ENCODE measurements at regions not wholly inside any gene's neighbourhood (a gene's known extent, or its start where the extent isn't known, plus 50 kb on each side); places are given as distances from the start of the nearest gene placed in this dataset.

DNA sequence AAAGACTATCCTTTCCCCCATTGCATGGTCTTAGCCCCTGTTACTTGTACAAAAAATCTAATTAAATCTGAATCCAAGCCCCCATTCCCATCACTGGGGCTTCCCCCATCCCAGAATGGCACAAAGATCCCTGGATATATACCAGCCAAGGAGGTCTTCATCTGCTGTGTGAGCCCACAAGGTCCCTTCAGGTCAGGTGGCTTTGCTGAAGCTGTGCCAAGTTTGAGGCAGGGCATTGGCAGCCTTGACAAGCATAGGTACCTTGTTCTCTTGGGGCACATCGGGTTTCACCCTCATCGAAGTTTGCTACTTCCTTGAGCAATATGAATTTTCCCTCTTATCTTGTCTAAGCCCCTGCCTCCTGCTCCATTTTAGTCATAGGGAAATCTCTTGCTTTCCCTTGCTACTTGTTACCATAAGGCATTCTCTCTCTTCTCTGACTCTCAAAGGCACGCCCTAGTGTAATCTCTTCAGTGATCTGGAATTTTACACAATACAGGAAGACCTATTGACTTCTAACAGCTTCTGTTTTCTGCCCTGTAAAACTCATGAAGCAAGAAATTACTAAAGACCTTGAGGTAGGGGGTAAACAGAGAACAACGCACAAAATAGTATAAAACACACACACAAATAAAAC lies 71.4 kb upstream of the COG2 start:
- Mint-ChIP-seq H3K9me3 (ENCODE audit: unreplicated experiment) (no peaks in the 10 kb centered on the region), H3K27me3 (ENCODE audit: insufficient read depth, unreplicated experiment) (peaks cover 12% of the 10 kb centered on the region), H3K36me3 (ENCODE audit: insufficient read depth, unreplicated experiment) (no peaks in the 10 kb centered on the region), H3K4me1 (ENCODE audit: insufficient read depth, unreplicated experiment) (peaks cover 27% of the 10 kb centered on the region), H3K27ac (ENCODE audit: low read depth, unreplicated experiment) (no peak overlapping the region), H3K4me3 (ENCODE audit: unreplicated experiment) (no peak overlapping the region)
- CTCF ChIA-PET, result interaction anchor here (0.6 to 0.9 kb wide), 2 partner anchors 71 to 173 kb away, joined by 3 to 4 read pairs; no protein-coding TSS in a partner anchor
- DNase-seq (ENCODE audit: unreplicated experiment), result peak; percentile 32
- POLR2A ChIA-PET, result interaction anchor here (1.1 kb wide), 1 partner anchor 16 kb away, joined by 3 read pairs; no protein-coding TSS in a partner anchor
- intact Hi-C loops (cut with micrococcal nuclease), result no loop called here
- no TSS peak for BruUV-seq (replicated peaks)
- TF ChIP-seq CTCF (IDR thresholded peaks at IDR 0.05; ENCODE audit: unreplicated experiment), result no peak

DNA sequence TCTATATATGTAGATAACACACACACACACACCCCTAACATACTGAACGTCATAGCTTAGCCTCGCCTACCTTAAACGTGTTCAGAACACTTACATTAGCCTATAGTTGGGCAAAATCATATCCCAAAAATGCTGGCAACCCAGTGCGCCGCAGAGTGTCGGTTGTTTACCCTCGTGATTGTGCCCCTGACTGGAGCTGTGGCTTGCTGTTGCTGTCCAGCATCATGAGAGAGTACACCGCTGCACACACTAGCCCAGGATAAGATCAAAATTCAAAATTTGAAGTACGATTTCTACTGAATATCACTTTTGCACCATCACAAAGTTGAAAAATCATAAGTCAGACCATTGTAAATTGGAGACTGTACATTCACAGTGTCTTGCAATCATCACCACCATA lies 73.1 kb upstream of the COG2 start:
- POLR2A ChIA-PET, result no interaction called here

GRCh38 chr1:230568676-230569075 lies 73.6 kb upstream of the COG2 start:
- intact Hi-C loops (cut with micrococcal nuclease), result no loop called here
- CTCF ChIA-PET, result interaction anchor here (0.6 to 1.5 kb wide), 8 partner anchors 12 to 470 kb away, joined by 3 to 5 read pairs (median 3); no protein-coding TSS in a partner anchor
- no peak overlapping the region for H3K4me3 Mint-ChIP-seq (ENCODE audit: unreplicated experiment)
- H3K4me1 Mint-ChIP-seq (ENCODE audit: insufficient read depth, unreplicated experiment), result peaks cover 27% of the 10 kb centered on the region
- no peaks in the 10 kb centered on the region for H3K27me3 Mint-ChIP-seq (ENCODE audit: insufficient read depth, unreplicated experiment)
- TF ChIP-seq CTCF (IDR thresholded peaks at IDR 0.05; ENCODE audit: unreplicated experiment), result no peak
- BruUV-seq (replicated peaks), result no TSS peak
- H3K9me3 Mint-ChIP-seq (ENCODE audit: unreplicated experiment), result no peaks in the 10 kb centered on the region
- no peak for DNase-seq (ENCODE audit: unreplicated experiment)
- POLR2A ChIA-PET, result interaction anchor here (0.5 to 1.0 kb wide), 3 partner anchors 35 to 629 kb away, joined by 3 read pairs; no protein-coding TSS in a partner anchor
- no peaks in the 10 kb centered on the region for H3K36me3 Mint-ChIP-seq (ENCODE audit: insufficient read depth, unreplicated experiment)
- H3K27ac Mint-ChIP-seq (ENCODE audit: low read depth, unreplicated experiment), result no peak overlapping the region

More for the DNA sequence above, 73.1 kb upstream of the COG2 start:
- CTCF ChIA-PET, result interaction anchor here (0.6 to 1.5 kb wide), 7 partner anchors 12 to 470 kb away, joined by 3 to 5 read pairs (median 3); no protein-coding TSS in a partner anchor
- Mint-ChIP-seq H3K4me3 (ENCODE audit: unreplicated experiment) (no peak overlapping the region), H3K27ac (ENCODE audit: low read depth, unreplicated experiment) (no peak overlapping the region), H3K4me1 (ENCODE audit: insufficient read depth, unreplicated experiment) (peaks cover 27% of the 10 kb centered on the region), H3K36me3 (ENCODE audit: insufficient read depth, unreplicated experiment) (no peaks in the 10 kb centered on the region), H3K9me3 (ENCODE audit: unreplicated experiment) (no peaks in the 10 kb centered on the region), H3K27me3 (ENCODE audit: insufficient read depth, unreplicated experiment) (peaks cover 3% of the 10 kb centered on the region)
- no peak for DNase-seq (ENCODE audit: unreplicated experiment)
- intact Hi-C loops (cut with micrococcal nuclease), result no loop called here
- no peak for TF ChIP-seq CTCF (IDR thresholded peaks at IDR 0.05; ENCODE audit: unreplicated experiment)
- no TSS peak for BruUV-seq (replicated peaks)

DNA sequence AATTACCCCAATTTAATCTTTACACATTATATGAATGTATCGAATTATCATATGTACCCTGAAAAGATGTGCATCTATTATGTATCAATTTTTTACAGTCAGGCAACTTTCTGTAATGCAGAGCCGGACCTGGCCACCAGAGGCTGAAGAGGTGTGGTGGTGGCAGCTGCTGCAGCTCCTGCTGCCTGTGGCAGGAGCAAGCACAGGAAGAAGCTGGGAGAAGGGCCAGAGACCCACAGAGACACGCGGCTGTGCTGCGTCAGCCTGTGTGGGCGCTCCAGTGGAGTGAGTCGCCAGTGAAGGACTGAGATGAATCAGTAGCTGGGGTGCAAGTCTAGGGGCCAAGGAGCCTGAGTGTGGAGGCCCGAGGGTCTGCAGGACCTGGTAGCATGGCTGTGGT lies 74.3 kb upstream of the COG2 start:
- H3K27me3 Mint-ChIP-seq (ENCODE audit: insufficient read depth, unreplicated experiment), result no peaks in the 10 kb centered on the region
- no peaks in the 10 kb centered on the region for H3K9me3 Mint-ChIP-seq (ENCODE audit: unreplicated experiment)
- H3K4me3 Mint-ChIP-seq (ENCODE audit: unreplicated experiment), result no peak overlapping the region
- peak overlapping the region; percentile 50 for H3K27ac Mint-ChIP-seq (ENCODE audit: low read depth, unreplicated experiment)
- peak; percentile 37 for TF ChIP-seq CTCF (IDR thresholded peaks at IDR 0.05; ENCODE audit: unreplicated experiment)
- peak; percentile 70 for DNase-seq (ENCODE audit: unreplicated experiment)
- intact Hi-C loops (cut with micrococcal nuclease), result no loop called here
- ChIA-PET POLR2A (interaction anchor here (0.5 to 1.1 kb wide), 7 partner anchors 12 to 629 kb away, joined by 3 to 6 read pairs (median 3); no protein-coding TSS in a partner anchor), CTCF (interaction anchor here (0.6 to 1.5 kb wide), 8 partner anchors 12 to 471 kb away, joined by 3 to 5 read pairs (median 3); no protein-coding TSS in a partner anchor)
- BruUV-seq (replicated peaks), result no TSS peak
- H3K4me1 Mint-ChIP-seq (ENCODE audit: insufficient read depth, unreplicated experiment), result peaks cover 27% of the 10 kb centered on the region
- H3K36me3 Mint-ChIP-seq (ENCODE audit: insufficient read depth, unreplicated experiment), result no peaks in the 10 kb centered on the region

Data from MCF 10A (cell line).